Activated CD4-positive, alpha-beta T cell treated with anti-CD3 and anti-CD28 coated beads, Interleukin-10, Interleukin-2, amounts not matched to agents 100 ng/mL and 50 ng/mL, durations not matched to agents 16 hours and 8 hours (primary cell): ENCODE measurements at regions not wholly inside any gene's neighbourhood (a gene's known extent, or its start where the extent isn't known, plus 50 kb on each side); places are given as distances from the start of the nearest gene placed in this dataset.

ENCODE experiments used
- DNase-seq: peaks from one replicate; pipeline ENCODE4 v3.0.0-alpha.2; 2020

- DNase-seq = no peak
These were observed 182.4 kb downstream of the INHBA start for GRCh38 chr7:41520445-41520844.

- DNase-seq = no peak
These were observed 185.1 kb downstream of the INHBA start for GRCh38 chr7:41517771-41518170.

GRCh38 chr7:41508755-41509154, 194.1 kb downstream of the INHBA start:
- DNase-seq = no peak

GRCh38 chr7:41507686-41508268, 195.1 kb downstream of the INHBA start:
- DNase-seq = no peak

GRCh38 chr7:41504214-41504980, 198.5 kb downstream of the INHBA start:
- DNase-seq = no peak

- no peak for DNase-seq
These were observed 199.5 kb downstream of the INHBA start for GRCh38 chr7:41503438-41503837.

GRCh38 chr7:41501466-41501865, 201.4 kb downstream of the INHBA start:
- DNase-seq = no peak

- DNase-seq = no peak
These were observed 201.9 kb downstream of the INHBA start for GRCh38 chr7:41501006-41501405.

- no peak for DNase-seq
These were observed 210.3 kb downstream of the INHBA start for GRCh38 chr7:41492603-41493002.

GRCh38 chr7:41491883-41492471, 210.9 kb downstream of the INHBA start:
- DNase-seq = no peak

- DNase-seq = no peak
These were observed 211.6 kb downstream of the INHBA start for GRCh38 chr7:41491308-41491707.

GRCh38 chr7:41489885-41490284, 213.0 kb downstream of the INHBA start:
- DNase-seq = no peak

GRCh38 chr7:41487229-41487940, 215.5 kb downstream of the INHBA start:
- DNase-seq = no peak

GRCh38 chr7:41481353-41481752, 221.5 kb downstream of the INHBA start:
- DNase-seq = no peak

- DNase-seq = peak; percentile 5
These were observed 224.7 kb downstream of the INHBA start for GRCh38 chr7:41478187-41478586.

GRCh38 chr7:41476460-41476803, 226.5 kb downstream of the INHBA start:
- DNase-seq = no peak

GRCh38 chr7:41475801-41476459, 227.0 kb downstream of the INHBA start:
- DNase-seq = no peak

- no peak for DNase-seq
These were observed 230.3 kb downstream of the INHBA start for GRCh38 chr7:41472427-41473125.

GRCh38 chr7:41470081-41470480, 232.8 kb downstream of the INHBA start:
- no peak for DNase-seq

GRCh38 chr7:41467596-41467995, 235.3 kb downstream of the INHBA start:
- no peak for DNase-seq

- no peak for DNase-seq
These were observed 236.0 kb downstream of the INHBA start for GRCh38 chr7:41466760-41467384.

- no peak for DNase-seq
These were observed 237.3 kb downstream of the INHBA start for GRCh38 chr7:41465571-41465970.
